Medulla oblongata (tissue), 1 donor: ENCODE measurements at regions not wholly inside any gene's neighbourhood (a gene's known extent, or its start where the extent isn't known, plus 50 kb on each side); places are given as distances from the start of the nearest gene placed in this dataset.

Experiments
- DNase-seq: peaks from one replicate; pipeline ENCODE4 v3.0.0-alpha.2; 2015; ENCODE audit errors: extremely low spot score

GRCh38 chr10:124346831-124347230 lies 71.9 kb downstream of the OAT start:
- DNase-seq = no peak

DNA sequence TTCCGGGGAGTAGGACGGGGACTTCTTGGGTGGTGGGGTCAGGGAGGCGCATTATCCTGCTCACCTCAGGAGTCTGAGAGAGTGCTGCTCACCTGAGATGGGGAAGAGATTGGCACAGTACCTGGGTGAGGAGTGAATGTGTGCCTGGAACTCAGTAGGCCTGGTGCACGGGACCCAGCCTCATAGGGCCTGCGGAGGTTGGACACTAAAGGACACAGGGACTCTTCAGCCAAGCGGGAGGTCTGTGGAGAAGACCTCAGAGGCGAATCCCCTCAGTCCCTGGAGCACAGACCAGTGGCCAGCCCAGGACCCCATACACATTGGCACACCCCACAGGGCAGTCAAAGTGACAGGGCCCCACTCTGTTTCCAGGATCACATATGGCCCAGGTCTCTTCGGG lies 73.2 kb downstream of the OAT start:
- DNase-seq = no peak

DNA sequence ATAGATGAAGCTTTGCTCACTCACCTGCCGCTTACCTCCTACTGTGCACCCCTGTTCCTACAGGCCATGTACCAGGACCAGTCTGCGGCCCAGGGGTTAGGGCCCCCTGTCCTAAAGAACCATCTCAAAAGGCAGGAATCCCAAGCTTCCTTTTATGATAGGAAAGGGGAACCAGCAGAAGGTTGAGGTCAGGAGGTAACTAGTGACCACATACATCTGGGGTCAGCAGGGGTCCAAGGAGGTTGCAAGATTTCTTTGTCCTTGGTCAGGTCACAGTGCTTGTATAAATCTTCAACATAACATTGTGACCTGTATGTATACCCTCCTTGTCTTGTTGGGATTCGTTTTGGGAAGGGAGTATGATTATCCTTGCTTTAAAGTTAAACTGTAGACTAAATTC lies 73.8 kb downstream of the OAT start:
- no peak for DNase-seq

GRCh38 chr10:124344266-124344590 lies 74.5 kb downstream of the OAT start:
- no peak for DNase-seq

DNA sequence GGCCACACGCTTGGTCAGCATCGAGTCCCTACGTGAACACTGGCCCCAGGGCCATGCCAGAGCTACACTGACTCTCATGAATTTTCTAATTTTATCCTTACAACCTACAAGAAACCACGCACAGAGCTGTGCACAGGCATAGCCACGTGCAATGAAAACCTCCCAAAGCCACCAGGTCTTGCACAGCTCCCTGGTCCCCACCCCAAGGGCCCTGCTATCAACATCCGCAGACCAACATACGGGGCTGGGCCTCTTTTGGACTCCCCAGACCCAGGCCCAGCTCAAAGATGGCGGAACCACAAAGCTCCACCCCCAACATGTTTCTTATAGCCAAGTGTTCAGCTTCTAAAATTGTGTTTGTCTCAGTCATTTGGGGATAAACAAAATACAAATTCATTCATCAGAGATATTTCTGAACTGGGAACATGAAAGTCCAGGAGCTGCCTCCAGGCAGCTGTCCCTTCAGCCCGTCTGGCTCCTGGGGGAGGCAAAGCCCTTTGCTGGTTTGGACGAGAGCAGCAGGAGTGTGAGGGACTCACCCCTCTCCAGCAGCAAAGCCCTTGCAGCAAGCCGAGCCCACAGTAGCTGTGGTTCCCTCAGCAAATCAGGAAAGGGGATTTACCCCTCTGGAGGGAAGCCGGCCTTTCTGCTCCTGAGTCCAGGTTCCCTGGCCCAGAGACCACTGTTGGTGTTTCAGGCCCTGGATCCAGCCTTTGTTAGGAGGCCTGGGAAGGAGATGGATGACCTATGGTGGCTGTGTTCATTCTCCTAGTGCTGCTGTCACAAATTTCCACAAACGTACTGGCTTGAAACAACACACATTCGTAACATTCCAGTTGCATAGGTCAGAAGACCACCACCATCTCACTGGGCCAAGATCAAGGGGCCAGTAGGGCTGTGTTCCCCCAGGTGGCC lies 75.1 kb downstream of the OAT start:
- DNase-seq = no peak

DNA sequence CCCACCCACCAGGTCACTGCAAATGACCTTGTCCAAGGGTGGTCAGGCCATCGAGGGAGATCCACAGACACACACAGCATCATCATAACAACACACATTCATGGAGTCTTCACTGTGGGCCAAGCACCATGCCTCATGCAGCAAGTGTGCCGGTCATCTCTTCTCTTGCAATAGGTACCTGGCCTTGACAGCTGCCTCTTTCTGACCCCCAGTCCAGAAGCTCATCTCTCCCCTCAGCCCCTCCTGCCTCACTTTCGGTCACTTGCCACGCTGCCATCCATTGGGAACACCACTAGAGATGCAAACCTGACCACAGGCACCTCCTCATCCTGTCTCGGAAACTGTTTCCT lies 75.9 kb downstream of the OAT start:
- no peak for DNase-seq

- no peak for DNase-seq
Observed at GRCh38 chr10:124342136-124342820, 76.4 kb downstream of the OAT start.

DNA sequence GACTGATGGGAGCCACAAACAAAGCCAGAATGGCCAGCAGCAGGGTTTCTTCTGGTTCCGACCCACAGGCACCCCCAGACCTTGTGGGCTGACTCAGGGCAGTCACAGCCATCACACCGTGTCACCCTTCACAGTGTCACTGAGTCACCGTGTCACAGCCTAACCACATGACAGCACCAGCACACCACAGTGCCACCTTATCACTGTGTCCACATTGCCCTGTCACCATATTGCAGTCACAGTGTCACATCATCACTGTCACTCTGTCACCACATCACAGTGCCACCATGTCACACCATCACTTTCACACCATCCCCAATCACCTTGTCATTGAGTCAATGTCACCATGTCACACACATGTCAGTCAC lies 77.0 kb downstream of the OAT start:
- no peak for DNase-seq

DNA sequence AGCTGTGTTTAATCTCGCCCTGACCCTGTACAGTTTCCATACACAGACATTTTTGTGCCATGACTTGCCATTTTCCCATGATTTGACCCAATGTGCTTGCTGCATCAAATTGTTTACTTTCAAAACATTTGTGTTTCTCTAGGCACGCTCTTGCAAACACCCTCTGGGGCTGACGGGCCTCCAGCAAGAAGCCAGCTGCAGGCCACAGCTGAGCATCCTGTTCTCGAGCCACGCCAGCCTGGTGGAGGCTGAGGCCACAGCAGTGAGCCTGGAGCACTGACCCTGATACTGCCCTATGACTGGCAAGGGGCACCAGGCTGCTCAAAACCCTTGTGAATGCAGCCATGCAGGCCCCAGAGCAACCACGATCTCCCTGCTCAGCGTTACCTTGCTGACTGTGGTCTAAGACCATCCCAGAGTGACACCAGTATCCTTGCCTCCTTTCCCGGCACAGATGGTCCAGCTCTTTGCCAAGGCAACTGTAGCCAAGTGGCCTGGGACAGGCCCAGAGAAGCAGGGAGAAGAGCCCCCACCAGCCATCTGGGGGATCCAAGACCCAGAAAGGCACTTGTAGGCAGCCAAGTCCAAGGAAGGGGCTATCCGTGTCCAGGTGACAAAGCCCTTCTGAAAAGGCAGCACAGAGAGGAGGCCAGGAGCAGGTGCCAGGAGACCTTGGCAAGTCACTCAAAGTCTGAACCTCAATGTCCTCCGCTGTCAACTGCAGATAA lies 78.5 kb downstream of the OAT start:
- DNase-seq = no peak

- no peak for DNase-seq
Observed at GRCh38 chr10:124339119-124340032, 79.3 kb downstream of the OAT start.

DNA sequence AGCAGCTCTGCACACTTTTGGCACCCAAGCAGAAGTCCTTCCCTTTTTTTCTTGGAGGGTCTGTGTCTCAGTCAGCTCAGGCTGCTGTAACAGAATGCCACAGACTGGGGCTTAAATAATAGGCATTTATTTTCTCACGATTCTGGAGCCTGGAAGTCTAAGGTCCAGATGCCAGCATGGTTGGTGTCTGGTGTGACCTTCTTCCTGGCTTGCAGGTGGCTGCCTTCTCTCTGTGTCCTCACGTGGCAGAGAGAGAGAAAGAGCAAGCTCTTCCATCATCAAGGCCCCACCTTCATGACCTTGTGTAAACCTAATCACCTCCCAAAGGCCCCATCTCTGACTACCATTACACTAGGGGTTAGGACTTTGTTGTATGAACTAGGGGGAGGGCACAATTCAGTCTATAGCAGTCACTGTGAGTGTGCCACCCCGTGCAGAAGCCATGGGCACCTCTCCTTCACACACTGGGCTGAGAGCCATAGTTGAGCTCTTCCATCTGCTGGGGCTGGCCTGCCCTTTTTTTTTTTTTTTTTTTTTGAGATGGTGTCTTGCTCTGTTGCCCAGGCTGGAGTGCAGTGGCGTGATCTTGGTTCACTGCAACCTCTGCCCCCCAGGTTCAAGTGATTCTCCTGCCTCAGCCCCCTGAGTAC lies 80.3 kb downstream of the OAT start:
- DNase-seq = no peak

- no peak for DNase-seq
Observed at GRCh38 chr10:124336186-124336585, 82.5 kb downstream of the OAT start.

DNA sequence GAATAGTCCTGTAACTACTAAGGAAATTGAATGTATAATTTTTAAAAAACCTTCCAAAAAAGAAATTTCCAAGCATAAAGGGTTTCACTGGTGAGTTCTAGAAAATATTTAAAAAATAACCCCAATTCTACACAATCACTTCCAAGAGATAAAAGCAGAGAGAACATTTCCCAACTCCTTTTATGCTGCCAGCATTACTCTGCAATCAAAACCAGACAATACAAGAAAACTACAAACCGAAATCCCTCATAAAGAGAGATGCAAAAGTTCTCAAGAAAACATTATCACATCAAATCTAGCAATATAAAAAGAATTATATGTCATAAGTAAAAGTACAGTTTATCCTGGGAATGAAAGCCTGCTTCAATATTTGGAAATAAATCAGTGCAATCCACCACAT lies 84.8 kb downstream of the OAT start:
- no peak for DNase-seq

DNA sequence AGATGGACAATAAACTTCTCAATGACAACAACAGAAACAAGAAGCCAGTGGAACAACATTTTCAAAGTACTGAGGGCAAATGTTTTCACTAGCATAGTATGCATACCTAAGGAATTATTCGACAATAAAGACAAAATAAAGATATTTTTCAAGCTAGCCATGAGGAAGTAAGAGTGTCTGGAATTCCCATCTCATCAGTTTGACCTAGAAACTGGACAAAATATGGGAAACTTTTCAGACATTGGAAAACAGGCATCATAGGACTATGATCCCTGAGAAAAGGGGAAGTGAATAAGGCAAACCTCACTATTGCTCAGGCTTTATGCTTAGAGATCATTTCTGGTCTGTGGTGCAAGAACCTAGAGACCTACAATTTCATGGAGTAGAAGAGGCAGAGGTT lies 86.3 kb downstream of the OAT start:
- no peak for DNase-seq

GRCh38 chr10:124329941-124330340 lies 88.8 kb downstream of the OAT start:
- no peak for DNase-seq

- DNase-seq = no peak
Observed at GRCh38 chr10:124329362-124329761, 89.4 kb downstream of the OAT start.

GRCh38 chr10:124328477-124329220 lies 90.1 kb downstream of the OAT start:
- peak; percentile 5 for DNase-seq

GRCh38 chr10:124325998-124326636 lies 92.6 kb downstream of the OAT start:
- DNase-seq = peak; percentile 30

DNA sequence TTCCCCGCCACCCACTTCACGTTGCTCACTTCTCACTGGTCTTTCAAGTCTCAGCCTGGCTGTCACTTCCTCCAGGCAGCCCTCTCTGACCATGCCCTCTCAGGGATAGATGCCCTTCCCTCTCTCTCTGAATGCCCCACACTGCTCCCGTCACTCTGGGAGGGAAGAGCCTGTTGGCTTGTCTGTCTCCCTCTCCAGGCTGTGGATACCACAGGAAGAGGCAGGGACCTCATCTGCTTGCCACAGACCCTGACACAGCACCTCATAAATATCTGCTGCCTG lies 93.1 kb downstream of the OAT start:
- DNase-seq = no peak
